K562 (cell line): ENCODE measurements at regions not wholly inside any gene's neighbourhood (a gene's known extent, or its start where the extent isn't known, plus 50 kb on each side); places are given as distances from the start of the nearest gene placed in this dataset.

ENCODE experiments used
- BRD4 ChIP-seq: fragments of 200-600 bp; sonication (generic); IDR thresholded peaks from 2 replicates; pipeline ENCODE4 v1.6.1; 2017; ENCODE audit warnings: inconsistent platforms
- ZKSCAN8 ChIP-seq: fragments of 200-800 bp; sonication (Bioruptor generic); IDR thresholded peaks from 2 replicates; pipeline ENCODE4 v1.6.1; 2016; ENCODE audit warnings: missing genetic modification characterization, missing compliant biosample characterization
- TF ChIP-seq, protein P1 (sequence below): fragments of 250-450 bp; sonication (Bioruptor Pico); IDR thresholded peaks from 2 replicates; pipeline ENCODE4 v1.8.0; 2022; ENCODE audit warnings: inconsistent platforms, mild to moderate bottlenecking, moderate library complexity, borderline replicate concordance
- TF ChIP-seq, protein P2 (sequence below): fragments of 200-800 bp; sonication (Bioruptor generic); IDR thresholded peaks from 2 replicates; pipeline ENCODE4 v1.6.1; 2016; ENCODE audit warnings: missing genetic modification characterization, missing compliant biosample characterization
- TF ChIP-seq, protein P3 (sequence below): sonication (generic); IDR thresholded peaks from 2 replicates; pipeline ENCODE4 v1.6.1; 2016

DNA sequence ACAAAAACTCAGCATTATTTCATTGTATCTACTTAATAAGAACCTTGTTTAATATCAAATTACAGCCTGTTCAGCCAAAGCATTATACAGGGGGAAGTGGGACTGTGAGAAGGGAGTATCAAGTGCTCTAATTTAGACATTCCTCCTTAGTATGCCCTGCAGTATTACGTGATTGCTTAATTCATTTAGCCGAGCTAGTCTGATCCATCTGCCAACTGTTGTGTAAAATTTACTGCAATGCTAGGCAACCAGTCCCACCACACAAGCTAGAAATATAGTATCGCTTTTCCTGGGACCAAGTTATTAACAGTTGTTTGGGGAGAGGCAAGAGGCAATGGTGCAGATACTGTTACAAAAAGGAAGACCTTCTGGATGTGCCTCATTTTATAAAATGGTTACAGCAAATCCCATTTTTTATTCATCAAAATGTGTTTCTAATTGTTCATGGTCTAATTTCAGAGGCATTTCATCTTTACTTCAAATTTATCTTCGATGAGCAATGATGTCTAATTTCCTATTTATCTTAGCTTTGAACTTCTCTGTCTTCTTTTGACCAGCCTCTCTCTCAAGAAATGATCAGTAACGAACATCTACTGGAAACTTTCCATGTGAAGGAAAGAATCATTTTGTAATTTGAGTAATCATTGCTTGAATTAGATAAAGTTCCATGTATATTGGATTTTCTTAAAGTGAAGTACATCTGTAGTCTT is 283.3 kb downstream of the DUSP10 start (continued):
- TF ChIP-seq, protein P1, sequence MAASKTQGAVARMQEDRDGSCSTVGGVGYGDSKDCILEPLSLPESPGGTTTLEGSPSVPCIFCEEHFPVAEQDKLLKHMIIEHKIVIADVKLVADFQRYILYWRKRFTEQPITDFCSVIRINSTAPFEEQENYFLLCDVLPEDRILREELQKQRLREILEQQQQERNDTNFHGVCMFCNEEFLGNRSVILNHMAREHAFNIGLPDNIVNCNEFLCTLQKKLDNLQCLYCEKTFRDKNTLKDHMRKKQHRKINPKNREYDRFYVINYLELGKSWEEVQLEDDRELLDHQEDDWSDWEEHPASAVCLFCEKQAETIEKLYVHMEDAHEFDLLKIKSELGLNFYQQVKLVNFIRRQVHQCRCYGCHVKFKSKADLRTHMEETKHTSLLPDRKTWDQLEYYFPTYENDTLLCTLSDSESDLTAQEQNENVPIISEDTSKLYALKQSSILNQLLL (CRISPR knock-in tag), result no peak
- no peak for TF ChIP-seq BRD4
- TF ChIP-seq ZKSCAN8 (CRISPR knock-in tag), result no peak
- TF ChIP-seq, protein P2, sequence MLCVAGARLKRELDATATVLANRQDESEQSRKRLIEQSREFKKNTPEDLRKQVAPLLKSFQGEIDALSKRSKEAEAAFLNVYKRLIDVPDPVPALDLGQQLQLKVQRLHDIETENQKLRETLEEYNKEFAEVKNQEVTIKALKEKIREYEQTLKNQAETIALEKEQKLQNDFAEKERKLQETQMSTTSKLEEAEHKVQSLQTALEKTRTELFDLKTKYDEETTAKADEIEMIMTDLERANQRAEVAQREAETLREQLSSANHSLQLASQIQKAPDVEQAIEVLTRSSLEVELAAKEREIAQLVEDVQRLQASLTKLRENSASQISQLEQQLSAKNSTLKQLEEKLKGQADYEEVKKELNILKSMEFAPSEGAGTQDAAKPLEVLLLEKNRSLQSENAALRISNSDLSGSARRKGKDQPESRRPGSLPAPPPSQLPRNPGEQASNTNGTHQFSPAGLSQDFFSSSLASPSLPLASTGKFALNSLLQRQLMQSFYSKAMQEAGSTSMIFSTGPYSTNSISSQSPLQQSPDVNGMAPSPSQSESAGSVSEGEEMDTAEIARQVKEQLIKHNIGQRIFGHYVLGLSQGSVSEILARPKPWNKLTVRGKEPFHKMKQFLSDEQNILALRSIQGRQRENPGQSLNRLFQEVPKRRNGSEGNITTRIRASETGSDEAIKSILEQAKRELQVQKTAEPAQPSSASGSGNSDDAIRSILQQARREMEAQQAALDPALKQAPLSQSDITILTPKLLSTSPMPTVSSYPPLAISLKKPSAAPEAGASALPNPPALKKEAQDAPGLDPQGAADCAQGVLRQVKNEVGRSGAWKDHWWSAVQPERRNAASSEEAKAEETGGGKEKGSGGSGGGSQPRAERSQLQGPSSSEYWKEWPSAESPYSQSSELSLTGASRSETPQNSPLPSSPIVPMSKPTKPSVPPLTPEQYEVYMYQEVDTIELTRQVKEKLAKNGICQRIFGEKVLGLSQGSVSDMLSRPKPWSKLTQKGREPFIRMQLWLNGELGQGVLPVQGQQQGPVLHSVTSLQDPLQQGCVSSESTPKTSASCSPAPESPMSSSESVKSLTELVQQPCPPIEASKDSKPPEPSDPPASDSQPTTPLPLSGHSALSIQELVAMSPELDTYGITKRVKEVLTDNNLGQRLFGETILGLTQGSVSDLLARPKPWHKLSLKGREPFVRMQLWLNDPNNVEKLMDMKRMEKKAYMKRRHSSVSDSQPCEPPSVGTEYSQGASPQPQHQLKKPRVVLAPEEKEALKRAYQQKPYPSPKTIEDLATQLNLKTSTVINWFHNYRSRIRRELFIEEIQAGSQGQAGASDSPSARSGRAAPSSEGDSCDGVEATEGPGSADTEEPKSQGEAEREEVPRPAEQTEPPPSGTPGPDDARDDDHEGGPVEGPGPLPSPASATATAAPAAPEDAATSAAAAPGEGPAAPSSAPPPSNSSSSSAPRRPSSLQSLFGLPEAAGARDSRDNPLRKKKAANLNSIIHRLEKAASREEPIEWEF, result no peak
- TF ChIP-seq, protein P3, sequence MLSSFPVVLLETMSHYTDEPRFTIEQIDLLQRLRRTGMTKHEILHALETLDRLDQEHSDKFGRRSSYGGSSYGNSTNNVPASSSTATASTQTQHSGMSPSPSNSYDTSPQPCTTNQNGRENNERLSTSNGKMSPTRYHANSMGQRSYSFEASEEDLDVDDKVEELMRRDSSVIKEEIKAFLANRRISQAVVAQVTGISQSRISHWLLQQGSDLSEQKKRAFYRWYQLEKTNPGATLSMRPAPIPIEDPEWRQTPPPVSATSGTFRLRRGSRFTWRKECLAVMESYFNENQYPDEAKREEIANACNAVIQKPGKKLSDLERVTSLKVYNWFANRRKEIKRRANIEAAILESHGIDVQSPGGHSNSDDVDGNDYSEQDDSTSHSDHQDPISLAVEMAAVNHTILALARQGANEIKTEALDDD, result no peak
- TF ChIP-seq, all 486 proteins: peak for 0
